PFSK-1 (cell line): ENCODE measurements at regions not wholly inside any gene's neighbourhood (a gene's known extent, or its start where the extent isn't known, plus 50 kb on each side); places are given as distances from the start of the nearest gene placed in this dataset.

Source experiments
- FOXP2 ChIP-seq: optimal IDR thresholded peaks from 2 replicates; pipeline ENCODE3; 2011; ENCODE audit warnings: borderline replicate concordance, control low read depth, inconsistent platforms; ENCODE audit not compliant: insufficient read depth; ENCODE audit errors: extremely low read length, extremely low read depth
- POLR2AphosphoS5 ChIP-seq: IDR thresholded peaks from 2 replicates; pipeline ENCODE4 v1.6.1; 2012; ENCODE audit warnings: low read depth, mild to moderate bottlenecking, control low read depth, low read length, moderate library complexity
- SIN3A ChIP-seq: IDR thresholded peaks from 2 replicates; pipeline ENCODE4 v1.6.1; 2012; ENCODE audit warnings: mild to moderate bottlenecking, low read length, moderate library complexity, borderline replicate concordance; ENCODE audit not compliant: insufficient read depth
- TAF1 ChIP-seq: IDR thresholded peaks from 2 replicates; pipeline ENCODE4 v1.6.1; 2012; ENCODE audit warnings: low read length, control low read depth, borderline replicate concordance; ENCODE audit not compliant: insufficient read depth
- TF ChIP-seq, protein P1 (sequence below), 2 experiments: IDR thresholded peaks; 2 replicates each; pipeline versions ENCODE4 v1.6.1 to v1.8.0; 2011 to 2012; ENCODE audit warnings: low read depth in 2 of 2, low read length in 2 of 2, control low read depth in 1 of 2, inconsistent platforms in 1 of 2, mild to moderate bottlenecking in 1 of 2, moderate library complexity in 1 of 2; ENCODE audit not compliant: insufficient read depth in 1 of 2

DNA sequence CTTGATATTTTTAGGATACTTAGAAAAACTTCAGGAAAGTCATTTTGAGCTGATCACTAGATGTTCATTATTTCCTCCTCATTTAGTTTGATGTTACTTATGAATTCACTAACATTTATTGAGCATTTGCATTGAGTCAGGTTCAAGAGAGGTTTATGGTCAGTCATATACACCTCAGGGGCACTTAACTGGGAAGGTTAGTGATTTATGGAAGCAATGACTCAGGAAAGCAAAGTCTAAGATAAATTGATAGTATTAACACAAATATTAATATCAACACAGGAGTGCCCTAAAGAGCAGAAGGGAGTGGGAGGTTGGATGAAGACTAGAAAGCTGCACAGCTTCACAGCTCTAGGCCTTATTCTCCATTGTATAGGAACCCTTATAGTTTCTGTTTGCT is 177.0 kb upstream of the TNFAIP3 start:
- TF ChIP-seq POLR2AphosphoS5, result no peak
- TF ChIP-seq TAF1, result no peak
- no peak for TF ChIP-seq FOXP2

DNA sequence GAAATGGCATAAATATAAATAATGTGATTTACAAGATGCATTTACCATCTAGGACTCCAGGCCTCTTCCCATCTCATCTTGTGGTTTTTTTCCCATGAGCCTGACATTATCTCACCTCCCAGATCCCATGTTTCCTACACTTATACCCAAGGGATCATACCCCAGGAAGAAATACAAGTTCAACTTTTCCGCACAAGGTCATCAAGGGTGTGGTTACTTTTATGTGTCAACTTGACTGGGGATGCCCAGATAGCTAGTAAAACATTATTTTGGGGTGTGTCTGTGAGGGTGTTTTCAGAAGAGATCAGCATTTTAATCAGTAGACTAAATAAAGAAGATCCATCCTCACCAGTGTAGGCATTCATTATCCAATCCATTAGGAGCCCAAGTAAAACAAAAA is 176.3 kb upstream of the TNFAIP3 start:
- TF ChIP-seq POLR2AphosphoS5, result no peak
- no peak for TF ChIP-seq SIN3A
- no peak for TF ChIP-seq FOXP2
- TF ChIP-seq TAF1, result no peak
- TF ChIP-seq, protein P1, sequence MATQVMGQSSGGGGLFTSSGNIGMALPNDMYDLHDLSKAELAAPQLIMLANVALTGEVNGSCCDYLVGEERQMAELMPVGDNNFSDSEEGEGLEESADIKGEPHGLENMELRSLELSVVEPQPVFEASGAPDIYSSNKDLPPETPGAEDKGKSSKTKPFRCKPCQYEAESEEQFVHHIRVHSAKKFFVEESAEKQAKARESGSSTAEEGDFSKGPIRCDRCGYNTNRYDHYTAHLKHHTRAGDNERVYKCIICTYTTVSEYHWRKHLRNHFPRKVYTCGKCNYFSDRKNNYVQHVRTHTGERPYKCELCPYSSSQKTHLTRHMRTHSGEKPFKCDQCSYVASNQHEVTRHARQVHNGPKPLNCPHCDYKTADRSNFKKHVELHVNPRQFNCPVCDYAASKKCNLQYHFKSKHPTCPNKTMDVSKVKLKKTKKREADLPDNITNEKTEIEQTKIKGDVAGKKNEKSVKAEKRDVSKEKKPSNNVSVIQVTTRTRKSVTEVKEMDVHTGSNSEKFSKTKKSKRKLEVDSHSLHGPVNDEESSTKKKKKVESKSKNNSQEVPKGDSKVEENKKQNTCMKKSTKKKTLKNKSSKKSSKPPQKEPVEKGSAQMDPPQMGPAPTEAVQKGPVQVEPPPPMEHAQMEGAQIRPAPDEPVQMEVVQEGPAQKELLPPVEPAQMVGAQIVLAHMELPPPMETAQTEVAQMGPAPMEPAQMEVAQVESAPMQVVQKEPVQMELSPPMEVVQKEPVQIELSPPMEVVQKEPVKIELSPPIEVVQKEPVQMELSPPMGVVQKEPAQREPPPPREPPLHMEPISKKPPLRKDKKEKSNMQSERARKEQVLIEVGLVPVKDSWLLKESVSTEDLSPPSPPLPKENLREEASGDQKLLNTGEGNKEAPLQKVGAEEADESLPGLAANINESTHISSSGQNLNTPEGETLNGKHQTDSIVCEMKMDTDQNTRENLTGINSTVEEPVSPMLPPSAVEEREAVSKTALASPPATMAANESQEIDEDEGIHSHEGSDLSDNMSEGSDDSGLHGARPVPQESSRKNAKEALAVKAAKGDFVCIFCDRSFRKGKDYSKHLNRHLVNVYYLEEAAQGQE (IDR thresholded peaks at IDR 0.05; ENCODE audit: insufficient read depth in 1 of 2, low read depth in 2 of 2, low read length in 2 of 2), result no peak

DNA sequence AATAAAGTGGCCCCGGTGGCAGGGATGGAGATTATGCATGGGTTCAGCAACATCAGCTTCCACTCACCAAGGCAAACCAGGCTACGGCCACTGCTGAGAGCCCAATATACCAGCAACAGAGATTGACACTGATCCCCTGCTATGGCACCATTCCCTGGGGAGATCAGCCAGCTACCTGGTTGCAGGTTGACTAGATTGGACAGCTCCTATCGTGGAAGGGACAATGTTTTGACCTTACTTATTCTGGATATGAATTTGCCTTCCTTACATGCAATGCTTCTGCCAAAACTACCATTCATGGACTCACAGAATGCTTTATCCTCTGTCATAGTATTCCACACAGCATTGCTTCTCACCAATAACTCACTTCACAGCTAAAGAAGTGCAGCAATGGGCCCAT is 174.8 kb upstream of the TNFAIP3 start:
- TF ChIP-seq, protein P1 (IDR thresholded peaks at IDR 0.05; ENCODE audit: insufficient read depth in 1 of 2, low read depth in 2 of 2, low read length in 2 of 2), result no peak
- TF ChIP-seq FOXP2 (no peak), POLR2AphosphoS5 (no peak), SIN3A (no peak), TAF1 (no peak)

DNA sequence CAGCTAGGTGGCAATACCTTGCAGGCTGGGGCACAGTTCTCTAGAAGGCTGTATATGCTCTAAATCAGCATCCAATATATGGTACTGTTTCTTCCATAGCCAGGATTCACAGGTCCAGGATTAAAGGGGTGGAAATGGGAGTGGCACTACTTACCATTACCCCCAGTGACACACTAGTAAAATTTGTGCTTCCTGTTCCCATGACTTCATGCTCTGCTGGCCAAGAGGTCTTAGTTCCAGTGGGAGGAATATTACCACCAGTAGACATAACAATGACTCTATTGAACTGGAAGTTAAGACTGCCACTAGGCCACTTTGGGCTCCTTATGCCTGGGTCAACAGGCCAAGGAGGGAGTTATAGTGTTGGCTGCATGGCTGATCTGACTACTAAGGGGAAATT is 174.3 kb upstream of the TNFAIP3 start:
- TF ChIP-seq FOXP2 (no peak), SIN3A (no peak), POLR2AphosphoS5 (no peak), TAF1 (no peak)
- TF ChIP-seq, protein P1 (IDR thresholded peaks at IDR 0.05; ENCODE audit: insufficient read depth in 1 of 2, low read depth in 2 of 2, low read length in 2 of 2), result no peak

DNA sequence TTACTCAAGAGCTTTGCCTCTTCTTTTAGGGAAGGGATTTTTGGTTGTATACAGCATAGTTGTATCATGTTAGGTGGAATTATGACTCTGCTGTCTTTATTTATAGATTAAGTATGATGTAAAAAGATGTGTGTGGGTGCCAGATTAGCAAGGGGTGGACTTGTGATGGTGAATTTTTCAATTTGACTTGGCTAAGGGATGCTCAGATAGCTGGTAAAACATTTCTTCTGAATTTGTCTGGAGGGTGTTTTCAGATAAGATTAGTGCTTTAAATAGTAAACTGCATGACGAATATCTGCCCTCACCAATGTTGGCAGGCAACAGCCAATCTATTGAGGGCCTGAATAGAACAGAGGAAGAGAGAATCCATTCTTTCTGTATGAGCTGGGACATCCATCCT is 173.3 kb upstream of the TNFAIP3 start:
- TF ChIP-seq FOXP2 (no peak), TAF1 (no peak), POLR2AphosphoS5 (no peak), SIN3A (no peak)
- TF ChIP-seq, protein P1 (IDR thresholded peaks at IDR 0.05; ENCODE audit: insufficient read depth in 1 of 2, low read depth in 2 of 2, low read length in 2 of 2), result no peak
